ENCODE measurements at regions not wholly inside any gene's neighbourhood (a gene's known extent, or its start where the extent isn't known, plus 50 kb on each side); places are given as distances from the start of the nearest gene placed in this dataset. TPM values are rescaled to one million over a fixed set of nuclear protein-coding genes. Genes with fewer than 3 reads are reported as not detected.

Small RNA genes in the stretch of these regions (small RNA-seq; reads per million reads assigned to genes)
- gene RF00019 (not detected), gene RF00284 (not detected), gene RPL41P5 (not detected)
